Endothelial cell of umbilical vein (primary cell): ENCODE measurements at regions not wholly inside any gene's neighbourhood (a gene's known extent, or its start where the extent isn't known, plus 50 kb on each side); places are given as distances from the start of the nearest gene placed in this dataset.

Experiments
- BruUV-seq: library from RNA; stranded (reverse); fragments of 400-500 nt; replicated peaks from 2 replicates; lab custom pipeline; 2021; lab: Mats Ljungman, UMichigan
- CTCF ChIA-PET: fragments of 300-600, 350-600 bp; sonication (Branson Sonifier 250); formaldehyde crosslinking; loops from one replicate; lab custom pipeline; 2021; ENCODE audit warnings: antibody characterized with exemption, inconsistent platforms; lab: Charles Lee
- POLR2A ChIA-PET: fragments of 300-600, 350-600 bp; sonication (Branson Sonifier 250); formaldehyde crosslinking; loops from one replicate; lab custom pipeline; 2021; ENCODE audit warnings: antibody characterized with exemption, inconsistent platforms; lab: Charles Lee
- DNase-seq: peaks from one replicate; pipeline ENCODE4 v3.0.0-alpha.2; 2011; ENCODE audit warnings: low read depth, low spot score
- FAIRE-seq: peaks from 2 replicates; lab custom pipeline; 2011; peaks lifted over from hg19 to GRCh38; lab: Jason Lieb, UNC
- H2AFZ ChIP-seq: 2 replicates; pipeline ENCODE4 v1.6.0; 2012; ENCODE audit warnings: low read depth, low read length, control low read depth, inconsistent platforms
- H3K27ac ChIP-seq: 2 replicates; pipeline ENCODE4 v1.5.1; 2011; ENCODE audit warnings: low read depth, mild to moderate bottlenecking, control low read depth, low read length, moderate library complexity; ENCODE audit not compliant: insufficient read depth
- H3K27me3 ChIP-seq, 2 experiments: 2 replicates each; pipeline versions ENCODE4 v1.6.0 to v1.6.1; 2011; ENCODE audit warnings: low read length in 2 of 2, mixed read lengths in 1 of 2; ENCODE audit not compliant: control insufficient read depth in 2 of 2, insufficient read depth in 2 of 2
- H3K36me3 ChIP-seq, 2 experiments: 2 replicates in 1 of 2; 3 replicates in 1 of 2; pipeline ENCODE4 v1.5.1; 2011; ENCODE audit warnings: low read length in 2 of 2, mild to moderate bottlenecking in 1 of 2, moderate library complexity in 1 of 2; ENCODE audit not compliant: control insufficient read depth in 2 of 2, insufficient read depth in 2 of 2; ENCODE audit errors: extremely low read depth in 1 of 2
- H3K4me1 ChIP-seq: 3 replicates; pipeline ENCODE4 v1.5.1; 2011; ENCODE audit warnings: mild to moderate bottlenecking, low read length; ENCODE audit not compliant: control insufficient read depth, insufficient read depth; ENCODE audit errors: extremely low read depth
- H3K4me2 ChIP-seq: 2 replicates; pipeline ENCODE4 v1.6.1; 2011; ENCODE audit warnings: low read length, control low read depth, mixed read lengths; ENCODE audit not compliant: insufficient read depth
- H3K4me3 ChIP-seq, 3 experiments: fragments of 200-600 bp in 1 of 3; sonication (generic), shearing (Covaris generic) in 1 of 3; replicated peaks in 1 of 3; 2 replicates each; pipeline ENCODE4 v1.5.1; 2011 to 2016; ENCODE audit warnings: control low read depth in 3 of 3, low read length in 3 of 3, mild to moderate bottlenecking in 2 of 3, inconsistent platforms in 1 of 3, low read depth in 1 of 3, moderate library complexity in 1 of 3; ENCODE audit not compliant: insufficient read depth in 1 of 3
- H3K79me2 ChIP-seq: 2 replicates; pipeline ENCODE4 v1.6.0; 2012; ENCODE audit warnings: low read length, inconsistent platforms; ENCODE audit not compliant: control insufficient read depth, insufficient read depth
- H3K9ac ChIP-seq: replicated peaks from 2 replicates; pipeline ENCODE3; 2011; ENCODE audit warnings: low read length, control low read depth; ENCODE audit not compliant: insufficient read depth; ENCODE audit errors: extremely low read depth
- H3K9me1 ChIP-seq: replicated peaks from 3 replicates; pipeline ENCODE4 v1.6.0; 2011; ENCODE audit warnings: mild to moderate bottlenecking, low read length; ENCODE audit not compliant: control insufficient read depth, insufficient read depth; ENCODE audit errors: extremely low read depth
- H3K9me3 ChIP-seq: replicated peaks from 2 replicates; pipeline ENCODE4 v1.5.1; 2012; ENCODE audit warnings: low read length, inconsistent platforms; ENCODE audit not compliant: control insufficient read depth, insufficient read depth
- H4K20me1 ChIP-seq: replicated peaks from 2 replicates; pipeline ENCODE3; 2011; ENCODE audit warnings: mild to moderate bottlenecking, low read length; ENCODE audit not compliant: control insufficient read depth, insufficient read depth; ENCODE audit errors: extremely low read depth
- EZH2 ChIP-seq: IDR thresholded peaks from 2 replicates; pipeline ENCODE4 v1.6.1; 2012; ENCODE audit warnings: borderline replicate concordance, low read depth, mild to moderate bottlenecking, moderate library complexity, low read length, inconsistent platforms; ENCODE audit not compliant: severe bottlenecking
- FOS ChIP-seq: IDR thresholded peaks from 2 replicates; pipeline ENCODE4 v1.6.1; 2011; ENCODE audit warnings: mild to moderate bottlenecking, low read length, moderate library complexity, borderline replicate concordance; ENCODE audit not compliant: insufficient read depth
- GATA2 ChIP-seq: IDR thresholded peaks from 2 replicates; pipeline ENCODE4 v1.7.0; 2011; ENCODE audit warnings: low read depth, mild to moderate bottlenecking, moderate library complexity, mixed read lengths, low read length; ENCODE audit not compliant: insufficient read length, insufficient read depth
- JUN ChIP-seq: IDR thresholded peaks from 2 replicates; pipeline ENCODE4 v1.6.1; 2011; ENCODE audit warnings: borderline replicate concordance, low read depth; ENCODE audit not compliant: insufficient read length, insufficient read depth
- MYC ChIP-seq: IDR thresholded peaks from one replicate; pipeline ENCODE4 v1.6.1; 2011; ENCODE audit warnings: mild to moderate bottlenecking, low read depth, low read length
- POLR2A ChIP-seq: IDR thresholded peaks from 2 replicates; pipeline ENCODE4 v1.6.1; 2012; ENCODE audit warnings: low read depth, mild to moderate bottlenecking, control low read depth, low read length
- POLR2AphosphoS5 ChIP-seq: IDR thresholded peaks from 2 replicates; pipeline ENCODE4 v1.6.1; 2012; ENCODE audit warnings: low read depth, mild to moderate bottlenecking, control low read depth, low read length, moderate library complexity; ENCODE audit not compliant: insufficient read depth
- dilution Hi-C: fragments of 300-500 bp; cut with MboI; formaldehyde crosslinking; loops from one replicate; pipeline ENCODE4 v1.15.0; 2019; ENCODE audit warnings: low sequenced_read_pairs; ENCODE audit not compliant: extremely low pct_ligation_motif_present
- intact Hi-C: fragments of 100-400 bp; cut with micrococcal nuclease; formaldehyde crosslinking; loops from one replicate; pipeline ENCODE4 v1.10.0; 2022
- TF ChIP-seq, protein P1 (sequence below): IDR thresholded peaks from 2 replicates; pipeline ENCODE4 v1.6.1; 2011; ENCODE audit not compliant: insufficient read depth, insufficient read length
- TF ChIP-seq, protein P2 (sequence below), 2 donors: IDR thresholded peaks; 1 replicate in 1 of 2; 2 replicates in 1 of 2; pipeline ENCODE4 v1.5.1; 2011; ENCODE audit warnings: low read length in 2 of 2, mild to moderate bottlenecking in 2 of 2, moderate library complexity in 2 of 2, control low read depth in 1 of 2, inconsistent platforms in 1 of 2, low read depth in 1 of 2; ENCODE audit not compliant: insufficient read depth in 1 of 2; ENCODE audit errors: extremely low read depth in 1 of 2

DNA sequence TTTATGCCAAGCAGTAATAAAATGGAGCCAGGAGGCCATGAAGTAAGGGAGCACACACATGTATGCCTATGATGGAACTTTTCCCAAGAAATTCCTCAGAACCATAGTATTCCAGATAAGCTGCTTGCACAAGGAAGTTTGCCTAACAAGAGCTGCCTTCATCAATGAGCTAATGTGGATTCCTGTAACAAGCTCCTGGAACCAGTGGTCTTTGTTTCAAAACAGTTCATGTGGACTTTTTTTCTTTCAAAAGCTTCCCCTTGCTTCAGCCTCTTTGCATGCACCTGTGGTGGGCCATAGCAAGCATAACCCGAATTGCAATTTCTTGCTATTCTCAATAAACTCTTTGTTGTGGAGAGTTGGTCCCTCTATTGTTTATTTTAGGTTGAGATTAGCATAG lies 359.6 kb downstream of the UTRN start:
- BruUV-seq, result no TSS peak
- DNase-seq (no peak), FAIRE-seq (no peak)
- H4K20me1 ChIP-seq, result no peaks in the 10 kb centered on the region
- dilution Hi-C loops (no loop called here), intact Hi-C loops (no loop called here)
- no peaks in the 10 kb centered on the region for H3K4me1 ChIP-seq
- H3K9ac ChIP-seq, result no peak overlapping the region
- H2AFZ ChIP-seq, result no peak overlapping the region
- H3K9me3 ChIP-seq, result no peaks in the 10 kb centered on the region
- H3K4me3 ChIP-seq, result no peak overlapping the region
- no peak for TF ChIP-seq JUN
- no peak for TF ChIP-seq GATA2
- TF ChIP-seq EZH2, result no peak
- no peak for TF ChIP-seq MYC
- no peak for TF ChIP-seq FOS
- no peak for TF ChIP-seq POLR2AphosphoS5
- TF ChIP-seq, protein P1, sequence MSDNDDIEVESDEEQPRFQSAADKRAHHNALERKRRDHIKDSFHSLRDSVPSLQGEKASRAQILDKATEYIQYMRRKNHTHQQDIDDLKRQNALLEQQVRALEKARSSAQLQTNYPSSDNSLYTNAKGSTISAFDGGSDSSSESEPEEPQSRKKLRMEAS, result no peak
- TF ChIP-seq POLR2A, result no peak
- TF ChIP-seq, protein P2, sequence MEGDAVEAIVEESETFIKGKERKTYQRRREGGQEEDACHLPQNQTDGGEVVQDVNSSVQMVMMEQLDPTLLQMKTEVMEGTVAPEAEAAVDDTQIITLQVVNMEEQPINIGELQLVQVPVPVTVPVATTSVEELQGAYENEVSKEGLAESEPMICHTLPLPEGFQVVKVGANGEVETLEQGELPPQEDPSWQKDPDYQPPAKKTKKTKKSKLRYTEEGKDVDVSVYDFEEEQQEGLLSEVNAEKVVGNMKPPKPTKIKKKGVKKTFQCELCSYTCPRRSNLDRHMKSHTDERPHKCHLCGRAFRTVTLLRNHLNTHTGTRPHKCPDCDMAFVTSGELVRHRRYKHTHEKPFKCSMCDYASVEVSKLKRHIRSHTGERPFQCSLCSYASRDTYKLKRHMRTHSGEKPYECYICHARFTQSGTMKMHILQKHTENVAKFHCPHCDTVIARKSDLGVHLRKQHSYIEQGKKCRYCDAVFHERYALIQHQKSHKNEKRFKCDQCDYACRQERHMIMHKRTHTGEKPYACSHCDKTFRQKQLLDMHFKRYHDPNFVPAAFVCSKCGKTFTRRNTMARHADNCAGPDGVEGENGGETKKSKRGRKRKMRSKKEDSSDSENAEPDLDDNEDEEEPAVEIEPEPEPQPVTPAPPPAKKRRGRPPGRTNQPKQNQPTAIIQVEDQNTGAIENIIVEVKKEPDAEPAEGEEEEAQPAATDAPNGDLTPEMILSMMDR (IDR thresholded peaks at IDR 0.05; ENCODE audit: extremely low read depth in 1 of 2, insufficient read depth in 1 of 2, low read depth in 1 of 2, low read length in 2 of 2), result no peak
- H3K9me1 ChIP-seq, result no peaks in the 10 kb centered on the region
- no peaks in the 10 kb centered on the region for H3K79me2 ChIP-seq
- H3K27me3 ChIP-seq, result no peaks in the 10 kb centered on the region
- H3K36me3 ChIP-seq, result no peaks in the 10 kb centered on the region
- H3K4me2 ChIP-seq, result no peak overlapping the region
- ChIA-PET POLR2A (no interaction called here), CTCF (no interaction called here)
- no peak overlapping the region for H3K27ac ChIP-seq
